ENCODE measurements at regions not wholly inside any gene's neighbourhood (a gene's known extent, or its start where the extent isn't known, plus 50 kb on each side); places are given as distances from the start of the nearest gene placed in this dataset.

DNA sequence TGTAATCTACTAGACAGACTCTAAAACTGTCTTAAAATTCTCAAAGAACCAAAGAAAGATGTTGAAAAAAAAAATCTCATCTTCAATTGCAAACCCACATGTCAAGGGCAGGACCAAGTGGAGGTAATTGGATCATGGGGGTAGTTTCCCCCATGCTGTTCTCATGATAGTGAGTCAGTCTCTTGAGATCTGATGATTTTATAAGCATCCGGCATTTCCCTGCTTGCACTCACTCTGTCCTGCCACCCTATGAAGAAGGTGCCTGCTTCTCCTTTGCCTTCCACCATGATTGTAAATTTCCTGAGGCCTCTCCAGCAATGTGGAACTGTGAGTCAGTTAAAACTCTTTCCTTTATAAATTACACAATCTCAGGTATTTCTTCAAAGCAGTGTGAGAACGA lies 257.0 kb downstream of the HHIPL2 start:
- Mint-ChIP-seq H3K4me1 (no peaks in the 10 kb centered on the region), H3K27ac (no peak overlapping the region), H3K27me3 (no peaks in the 10 kb centered on the region), H3K36me3 (ENCODE audit: low read depth) (no peaks in the 10 kb centered on the region), H3K4me3 (no peak overlapping the region), H3K9me3 (peaks cover 2% of the 10 kb centered on the region)
- CTCF ChIA-PET: no interaction called here
- POLR2A ChIA-PET: no interaction called here
- no peak for DNase-seq

DNA sequence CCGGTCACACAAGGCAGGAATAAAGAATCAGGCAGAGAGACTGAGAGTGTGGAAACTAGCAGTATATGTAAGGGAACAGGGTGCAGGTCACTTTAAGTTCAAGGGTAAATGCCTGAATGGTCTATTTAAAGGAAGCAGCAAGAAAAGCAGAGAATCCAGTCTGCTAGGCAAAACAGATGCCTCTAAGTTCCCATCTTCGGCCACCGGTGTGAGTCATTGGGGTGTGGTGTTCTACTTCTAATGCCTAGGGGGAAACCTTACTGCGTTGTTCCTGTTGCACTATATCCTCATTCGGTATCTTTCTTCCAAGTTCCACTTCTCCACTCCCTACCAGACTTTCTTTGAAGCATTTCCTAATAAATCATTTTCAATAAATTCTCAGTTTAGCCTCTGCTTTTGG lies 259.9 kb downstream of the HHIPL2 start:
- ChIA-PET POLR2A (no interaction called here), CTCF (no interaction called here)
- no peak for DNase-seq
- Mint-ChIP-seq H3K4me1 (no peaks in the 10 kb centered on the region), H3K27ac (no peak overlapping the region), H3K9me3 (no peaks in the 10 kb centered on the region), H3K36me3 (ENCODE audit: low read depth) (no peaks in the 10 kb centered on the region), H3K4me3 (no peak overlapping the region), H3K27me3 (no peaks in the 10 kb centered on the region)

DNA sequence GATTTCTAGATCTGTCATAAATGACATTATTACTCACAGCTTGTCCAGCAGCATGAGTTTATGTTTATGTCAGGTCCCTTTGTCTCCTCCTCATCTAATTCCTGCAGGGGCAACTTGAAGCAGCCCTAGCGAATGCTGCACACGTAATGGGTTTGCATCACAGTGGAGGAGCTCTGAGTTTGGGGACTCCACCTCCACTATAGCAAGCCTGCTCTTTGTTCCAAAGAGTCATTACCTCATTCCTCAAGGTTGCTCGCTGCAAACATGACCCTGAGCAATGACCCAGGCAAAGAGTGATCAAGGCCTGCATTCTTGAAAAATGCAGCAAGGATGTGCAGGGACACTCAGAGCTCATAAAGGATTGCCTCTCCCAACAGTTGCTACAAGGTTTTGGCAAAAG lies 261.9 kb downstream of the HHIPL2 start:
- no peak for DNase-seq
- CTCF ChIA-PET: no interaction called here
- Mint-ChIP-seq H3K27me3 (no peaks in the 10 kb centered on the region), H3K36me3 (ENCODE audit: low read depth) (no peaks in the 10 kb centered on the region), H3K27ac (no peak overlapping the region), H3K9me3 (no peaks in the 10 kb centered on the region), H3K4me3 (no peak overlapping the region), H3K4me1 (no peaks in the 10 kb centered on the region)
- POLR2A ChIA-PET: no interaction called here

DNA sequence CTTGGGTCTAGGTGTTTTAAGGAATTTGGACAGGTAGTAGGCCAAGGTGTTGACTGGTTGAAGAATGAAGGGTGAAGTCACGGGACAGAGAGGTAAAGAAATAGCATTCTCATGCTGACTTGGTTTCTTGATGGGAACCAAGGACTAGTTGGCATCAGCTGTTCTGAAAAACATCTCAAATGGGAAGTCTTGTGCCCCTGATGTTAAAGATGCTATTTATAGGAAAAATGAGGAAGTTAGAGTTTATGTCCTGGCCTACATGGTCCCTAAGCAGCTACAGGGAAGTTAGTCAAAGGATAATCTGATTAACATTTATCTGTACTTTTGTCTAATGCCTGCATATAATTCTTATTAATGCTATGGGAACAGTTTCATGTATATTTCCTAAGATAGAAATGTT lies 262.4 kb downstream of the HHIPL2 start:
- ChIA-PET POLR2A (no interaction called here), CTCF (no interaction called here)
- Mint-ChIP-seq H3K9me3 (peaks cover 2% of the 10 kb centered on the region), H3K27ac (no peak overlapping the region), H3K4me3 (no peak overlapping the region), H3K27me3 (no peaks in the 10 kb centered on the region), H3K36me3 (ENCODE audit: low read depth) (no peaks in the 10 kb centered on the region), H3K4me1 (no peaks in the 10 kb centered on the region)
- DNase-seq: no peak

DNA sequence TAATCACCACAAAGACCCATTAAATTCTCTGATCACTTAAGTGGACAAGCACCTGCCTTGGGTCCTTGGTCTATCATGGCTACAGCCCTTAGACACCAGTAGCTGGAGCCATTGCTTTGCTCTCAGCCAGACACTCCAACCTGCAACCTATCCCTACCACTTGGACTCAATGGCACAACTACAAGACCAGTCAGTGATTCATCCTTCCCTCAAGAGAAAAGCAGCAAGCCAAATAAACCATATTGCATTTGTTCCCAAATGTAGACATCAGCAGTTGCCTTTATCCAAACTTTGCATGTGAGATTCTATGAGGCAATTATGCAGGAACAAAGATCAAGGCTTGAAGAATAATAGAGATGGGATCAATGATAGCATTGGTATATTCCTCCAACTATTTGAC lies 263.4 kb downstream of the HHIPL2 start:
- Mint-ChIP-seq H3K4me1 (no peaks in the 10 kb centered on the region), H3K36me3 (ENCODE audit: low read depth) (no peaks in the 10 kb centered on the region), H3K4me3 (no peak overlapping the region), H3K27ac (no peak overlapping the region), H3K9me3 (peaks cover 2% of the 10 kb centered on the region), H3K27me3 (no peaks in the 10 kb centered on the region)
- no peak for DNase-seq
- ChIA-PET CTCF (no interaction called here), POLR2A (interaction anchor here (0.6 kb wide), 1 partner anchor 113 kb away, joined by 4 read pairs; no protein-coding TSS in a partner anchor)

DNA sequence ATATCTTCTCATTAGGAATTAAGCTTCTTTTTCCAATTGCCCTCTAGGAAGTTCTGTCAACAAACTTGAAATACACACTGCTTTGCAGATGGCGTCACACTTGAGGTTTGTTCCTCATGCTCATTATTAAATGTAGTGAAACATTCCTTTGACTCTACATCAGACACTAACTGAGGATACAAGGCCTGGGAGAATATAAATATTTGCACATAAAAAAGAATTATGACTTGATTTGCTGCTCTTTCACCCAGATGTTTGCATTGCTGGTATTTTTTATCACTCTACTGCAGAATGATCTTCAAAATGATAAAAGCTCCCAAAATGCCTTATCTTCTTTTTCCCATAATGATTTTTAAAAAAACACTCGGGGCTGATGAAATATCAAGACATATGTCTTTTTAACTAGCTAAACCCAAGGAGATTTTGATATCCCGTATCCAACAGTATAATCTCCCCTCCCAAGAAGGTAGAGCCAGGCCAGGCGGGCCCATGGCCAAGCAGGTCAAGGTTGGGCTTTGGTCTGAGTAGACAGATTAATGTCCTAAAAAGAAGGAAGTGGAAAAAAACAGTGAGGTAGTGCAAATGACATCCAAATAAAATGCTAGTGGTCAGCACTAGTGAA lies 264.6 kb downstream of the HHIPL2 start:
- Mint-ChIP-seq H3K9me3 (peaks cover 2% of the 10 kb centered on the region), H3K4me3 (no peak overlapping the region), H3K27ac (no peak overlapping the region), H3K27me3 (no peaks in the 10 kb centered on the region), H3K4me1 (no peaks in the 10 kb centered on the region), H3K36me3 (ENCODE audit: low read depth) (no peaks in the 10 kb centered on the region)
- POLR2A ChIA-PET: no interaction called here
- no peak for DNase-seq
- CTCF ChIA-PET: no interaction called here

DNA sequence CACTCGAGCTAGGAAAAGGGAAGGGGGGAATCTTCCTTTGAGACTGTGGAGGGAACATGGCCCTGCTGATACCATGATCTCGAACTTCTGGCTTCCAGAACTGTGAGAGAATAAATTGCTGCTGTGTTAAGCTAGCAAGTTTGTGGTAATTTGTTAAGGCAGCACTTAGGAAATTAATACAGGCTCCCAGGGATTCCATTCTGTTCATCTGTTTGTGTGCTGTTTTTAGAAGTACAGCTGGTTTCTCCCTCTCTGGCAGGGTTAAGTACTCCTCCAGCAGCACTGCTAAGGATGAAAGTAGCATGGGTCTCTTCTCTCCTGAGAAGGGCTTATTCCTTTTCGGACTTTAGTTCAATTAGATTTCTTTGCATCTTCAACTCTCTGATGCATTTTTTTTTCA lies 268.3 kb downstream of the HHIPL2 start:
- POLR2A ChIA-PET: no interaction called here
- H3K4me3 Mint-ChIP-seq: no peak overlapping the region
- H3K27ac Mint-ChIP-seq: no peak overlapping the region
- CTCF ChIA-PET: no interaction called here
- peaks cover 2% of the 10 kb centered on the region for H3K9me3 Mint-ChIP-seq
- no peaks in the 10 kb centered on the region for H3K4me1 Mint-ChIP-seq
- no peaks in the 10 kb centered on the region for H3K36me3 Mint-ChIP-seq (ENCODE audit: low read depth)
- no peaks in the 10 kb centered on the region for H3K27me3 Mint-ChIP-seq
- DNase-seq: no peak

DNA sequence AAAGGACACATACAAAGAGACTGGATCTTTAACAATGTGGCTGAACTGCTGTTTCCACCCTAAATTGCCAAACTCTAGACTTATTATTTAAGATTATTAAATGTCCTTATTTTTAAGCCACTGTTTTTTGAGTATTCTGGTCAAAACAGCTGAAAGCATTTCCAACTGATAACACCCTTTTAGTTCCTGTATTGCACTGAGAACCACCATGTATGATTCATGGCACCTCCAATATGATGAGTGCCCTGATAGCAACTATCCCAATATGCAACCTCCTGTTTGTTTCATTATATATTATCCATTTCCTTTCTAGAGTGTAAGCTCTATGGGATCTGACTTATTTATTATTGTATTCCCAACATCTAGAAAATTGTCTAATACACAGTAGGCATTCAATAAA lies 269.4 kb downstream of the HHIPL2 start:
- Mint-ChIP-seq H3K27me3 (no peaks in the 10 kb centered on the region), H3K27ac (no peak overlapping the region), H3K36me3 (ENCODE audit: low read depth) (no peaks in the 10 kb centered on the region), H3K4me1 (no peaks in the 10 kb centered on the region), H3K9me3 (peaks cover 2% of the 10 kb centered on the region), H3K4me3 (no peak overlapping the region)
- ChIA-PET POLR2A (no interaction called here), CTCF (no interaction called here)
- DNase-seq: no peak

DNA sequence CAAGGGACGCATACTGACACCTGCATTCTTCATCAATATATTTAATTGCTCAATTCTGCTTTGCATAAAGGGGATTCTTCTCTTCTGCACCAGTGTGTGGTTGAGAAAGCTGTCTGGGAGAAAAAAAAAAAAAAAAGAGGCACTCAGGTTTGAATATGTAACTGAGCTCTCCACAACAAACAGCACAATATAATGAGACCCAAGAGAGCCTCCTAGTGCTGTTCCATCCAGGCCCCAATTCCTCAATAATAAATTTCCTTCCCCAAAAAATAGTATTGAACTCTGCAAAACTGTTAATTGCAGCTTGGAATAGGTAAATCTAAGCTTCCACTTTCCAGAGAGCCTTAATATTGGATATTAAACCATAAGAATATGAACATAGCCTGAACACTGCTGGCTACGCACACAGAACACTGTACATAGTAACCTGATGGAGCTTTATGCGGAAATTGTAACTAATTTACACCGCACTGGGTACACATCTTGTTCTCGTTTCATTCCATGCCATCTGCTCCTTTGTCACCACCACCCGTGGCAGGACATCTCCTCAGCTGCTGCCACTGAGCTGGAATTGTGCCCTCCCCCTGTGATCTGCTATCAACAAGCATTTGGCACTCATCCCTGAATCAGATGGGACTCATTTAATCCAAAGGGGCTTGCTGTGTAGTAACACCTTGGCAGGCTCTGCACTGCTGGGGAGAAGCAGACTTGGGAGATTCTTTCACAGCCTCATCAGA lies 272.0 kb downstream of the HHIPL2 start:
- ChIA-PET CTCF (interaction anchor here (0.6 to 1.0 kb wide), 3 partner anchors 18 to 105 kb away, joined by 3 to 4 read pairs (median 3); no protein-coding TSS in a partner anchor), POLR2A (no interaction called here)
- no peaks in the 10 kb centered on the region for H3K4me1 Mint-ChIP-seq
- H3K27ac Mint-ChIP-seq: no peak overlapping the region
- H3K27me3 Mint-ChIP-seq: no peaks in the 10 kb centered on the region
- no peak for DNase-seq
- no peak overlapping the region for H3K4me3 Mint-ChIP-seq
- peaks cover 2% of the 10 kb centered on the region for H3K9me3 Mint-ChIP-seq
- H3K36me3 Mint-ChIP-seq (ENCODE audit: low read depth): no peaks in the 10 kb centered on the region

DNA sequence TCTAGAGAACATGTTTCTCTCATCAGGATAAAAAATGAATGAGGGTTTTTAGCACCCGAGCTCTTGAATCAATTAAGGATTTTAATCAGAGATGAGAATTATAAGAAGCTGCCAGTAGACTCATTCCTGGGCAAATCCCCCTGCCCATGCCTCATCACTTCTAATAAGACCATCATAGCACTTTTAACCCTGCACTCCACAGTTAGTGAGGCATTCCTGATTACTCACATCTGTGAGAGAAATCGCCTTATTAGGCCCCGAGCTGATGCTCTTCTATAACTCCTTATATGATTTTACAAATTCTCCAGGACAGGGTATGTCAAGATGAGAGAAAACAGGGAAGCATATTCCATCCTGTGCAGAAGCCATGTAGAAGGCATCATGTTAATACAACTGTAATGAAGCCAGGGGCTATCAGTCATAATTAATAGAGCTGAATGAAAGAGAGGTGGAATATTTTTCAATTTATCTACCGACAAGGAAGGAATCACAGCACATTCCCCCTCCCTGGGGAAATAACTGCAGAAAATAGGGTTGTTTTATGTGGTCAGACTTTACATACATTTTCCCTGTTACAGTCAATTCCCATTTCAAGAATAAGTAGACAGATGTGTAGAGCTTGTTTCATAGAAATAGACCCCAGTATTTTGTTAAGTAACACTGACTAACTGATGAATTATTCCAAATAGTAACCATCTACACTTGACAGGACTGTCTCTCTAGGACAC lies 272.7 kb downstream of the HHIPL2 start:
- no peak for DNase-seq
- H3K4me1 Mint-ChIP-seq: no peaks in the 10 kb centered on the region
- POLR2A ChIA-PET: no interaction called here
- H3K36me3 Mint-ChIP-seq (ENCODE audit: low read depth): no peaks in the 10 kb centered on the region
- H3K4me3 Mint-ChIP-seq: no peak overlapping the region
- H3K27ac Mint-ChIP-seq: no peak overlapping the region
- CTCF ChIA-PET: interaction anchor here (0.9 to 1.0 kb wide), 2 partner anchors 18 to 104 kb away, joined by 3 read pairs; no protein-coding TSS in a partner anchor
- no peaks in the 10 kb centered on the region for H3K27me3 Mint-ChIP-seq
- no peaks in the 10 kb centered on the region for H3K9me3 Mint-ChIP-seq

DNA sequence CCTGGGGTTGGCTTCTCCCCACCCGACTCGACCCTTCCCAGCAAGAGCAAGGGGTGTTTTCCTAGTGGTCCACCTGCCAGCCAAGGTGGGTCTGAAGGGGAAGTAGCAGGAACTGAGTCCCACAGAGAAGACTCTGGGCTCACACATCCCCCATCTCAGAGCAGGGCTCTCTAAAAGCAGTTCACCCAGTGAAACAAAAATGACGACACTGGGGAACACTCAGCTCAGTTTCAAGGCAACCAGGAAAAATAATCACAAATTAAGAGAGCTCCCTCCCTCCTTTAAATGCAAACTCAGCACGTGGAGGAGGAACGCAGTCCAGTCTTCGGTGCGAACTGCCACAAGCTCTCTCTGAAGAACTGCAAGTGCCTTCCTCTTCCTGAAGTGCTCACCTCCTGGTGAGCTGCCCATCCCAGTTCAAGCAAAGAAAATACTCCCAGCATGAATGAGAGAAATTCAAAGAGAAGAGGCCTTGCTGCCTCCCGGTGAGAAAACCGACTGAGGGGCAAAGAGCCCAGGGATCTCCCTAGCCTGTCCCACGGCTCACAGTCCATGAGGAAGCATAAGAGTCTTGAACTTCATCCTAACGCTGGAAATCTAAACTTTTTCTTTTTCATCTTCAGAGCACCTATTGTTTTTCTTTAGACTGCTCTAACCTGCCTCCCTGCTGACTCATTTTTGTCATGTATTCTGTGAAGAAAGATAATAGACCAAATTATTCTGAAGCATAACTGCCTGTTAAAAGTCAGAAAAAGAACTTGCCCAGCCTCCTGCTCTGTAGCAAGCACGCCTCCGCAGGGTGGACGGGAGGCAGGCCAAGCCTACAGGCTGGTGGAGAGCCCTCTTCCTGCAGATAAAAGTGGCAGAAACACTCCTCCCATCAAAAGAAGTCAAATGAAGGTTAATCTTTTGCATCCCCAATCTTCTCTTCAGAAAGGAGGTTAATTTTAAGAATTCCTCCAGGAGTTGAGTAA lies 281.4 kb downstream of the HHIPL2 start:
- no peak overlapping the region for H3K27ac Mint-ChIP-seq
- ChIA-PET POLR2A (interaction anchor here (0.6 kb wide), 1 partner anchor 828 kb away, joined by 4 read pairs; no protein-coding TSS in a partner anchor), CTCF (no interaction called here)
- H3K4me1 Mint-ChIP-seq: no peaks in the 10 kb centered on the region
- no peaks in the 10 kb centered on the region for H3K27me3 Mint-ChIP-seq
- no peaks in the 10 kb centered on the region for H3K36me3 Mint-ChIP-seq (ENCODE audit: low read depth)
- no peaks in the 10 kb centered on the region for H3K9me3 Mint-ChIP-seq
- no peak for DNase-seq
- H3K4me3 Mint-ChIP-seq: no peak overlapping the region

DNA sequence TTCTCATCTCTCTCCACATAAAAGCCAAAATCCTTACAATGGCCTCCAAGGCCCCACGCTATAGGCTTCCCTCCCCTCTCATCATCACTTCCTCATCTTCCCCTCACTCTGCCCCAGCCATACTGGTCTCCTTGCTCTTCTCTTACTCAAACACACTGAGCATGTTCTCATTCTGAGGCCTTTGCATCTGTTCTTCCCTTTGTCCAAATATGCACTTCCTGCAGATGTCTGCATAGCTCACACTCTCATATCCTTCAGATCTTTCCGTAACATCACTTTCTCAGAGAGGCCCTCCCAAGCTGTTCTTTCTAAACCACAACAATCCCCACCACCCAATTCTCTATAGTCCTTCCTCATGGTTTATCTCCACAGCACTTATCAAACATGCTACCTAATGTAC lies 284.1 kb downstream of the HHIPL2 start:
- ChIA-PET POLR2A (no interaction called here), CTCF (no interaction called here)
- Mint-ChIP-seq H3K9me3 (no peaks in the 10 kb centered on the region), H3K4me1 (no peaks in the 10 kb centered on the region), H3K27me3 (no peaks in the 10 kb centered on the region), H3K36me3 (ENCODE audit: low read depth) (no peaks in the 10 kb centered on the region), H3K27ac (no peak overlapping the region), H3K4me3 (no peak overlapping the region)
- DNase-seq: no peak

DNA sequence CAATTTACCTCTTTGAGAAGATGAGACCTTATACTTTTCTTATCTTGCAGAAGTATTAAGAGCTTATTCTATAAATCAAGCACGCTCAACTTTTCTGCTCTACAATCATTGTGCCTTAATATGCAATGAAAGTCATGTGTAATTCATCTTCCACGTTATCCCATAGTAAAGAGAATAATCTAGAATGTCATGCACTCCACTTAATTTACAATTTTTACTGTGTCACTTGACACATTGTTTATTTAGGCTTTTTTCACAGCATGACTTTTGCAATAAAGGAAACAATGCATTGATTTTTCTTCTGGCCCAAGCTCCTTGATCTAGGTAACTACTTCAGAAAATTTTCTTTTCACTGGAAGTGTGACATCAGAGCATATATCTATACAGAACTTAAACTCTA lies 290.9 kb downstream of the HHIPL2 start:
- Mint-ChIP-seq H3K9me3 (peaks cover 7% of the 10 kb centered on the region), H3K4me3 (no peak overlapping the region), H3K27ac (no peak overlapping the region), H3K4me1 (no peaks in the 10 kb centered on the region), H3K36me3 (ENCODE audit: low read depth) (no peaks in the 10 kb centered on the region), H3K27me3 (no peaks in the 10 kb centered on the region)
- ChIA-PET CTCF (interaction anchor here (0.7 to 1.5 kb wide), 2 partner anchors 18 to 75 kb away, joined by 3 to 4 read pairs; no protein-coding TSS in a partner anchor), POLR2A (no interaction called here)
- DNase-seq: no peak

Data from activated CD4-positive, alpha-beta T cell treated with anti-CD3 and anti-CD28 coated beads, Interleukin-2, amount 10 ng/mL, durations not matched to agents 7 days and 5 days (primary cell).